Superior temporal gyrus (tissue), 1 donor: ENCODE measurements at regions not wholly inside any gene's neighbourhood (a gene's known extent, or its start where the extent isn't known, plus 50 kb on each side); places are given as distances from the start of the nearest gene placed in this dataset.
"Not testable (repeated sequence)": the region's sequence is repeated elsewhere in the genome, so short reads cannot be mapped to it uniquely, and the experiment has no call there.

Experiments used
- DNase-seq: peaks from one replicate; pipeline ENCODE4 v3.0.0-alpha.2; 2016; ENCODE audit errors: extremely low spot score

- DNase-seq, result no peak
Observed at GRCh38 chr11:23859087-23859486, 637.8 kb upstream of the LUZP2 start.

DNA sequence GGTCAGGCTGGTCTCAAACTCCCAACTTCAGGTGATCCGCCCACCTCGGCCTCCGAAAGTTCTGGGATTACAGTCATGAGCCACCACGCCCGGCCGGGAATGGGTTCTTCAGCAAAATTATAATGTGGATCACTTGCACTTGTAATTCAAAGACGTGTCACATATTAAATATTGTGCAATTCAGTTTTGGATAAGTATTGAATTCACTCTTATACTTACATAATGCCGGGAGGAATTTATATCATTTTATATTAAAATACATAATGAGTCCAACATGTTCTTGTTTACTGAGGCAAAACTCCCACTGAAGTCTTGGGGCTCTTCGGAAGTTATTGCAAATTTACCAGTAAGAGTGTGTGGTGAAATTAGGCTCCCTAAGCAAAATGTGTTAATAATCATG lies 635.2 kb upstream of the LUZP2 start:
- DNase-seq, result no peak

DNA sequence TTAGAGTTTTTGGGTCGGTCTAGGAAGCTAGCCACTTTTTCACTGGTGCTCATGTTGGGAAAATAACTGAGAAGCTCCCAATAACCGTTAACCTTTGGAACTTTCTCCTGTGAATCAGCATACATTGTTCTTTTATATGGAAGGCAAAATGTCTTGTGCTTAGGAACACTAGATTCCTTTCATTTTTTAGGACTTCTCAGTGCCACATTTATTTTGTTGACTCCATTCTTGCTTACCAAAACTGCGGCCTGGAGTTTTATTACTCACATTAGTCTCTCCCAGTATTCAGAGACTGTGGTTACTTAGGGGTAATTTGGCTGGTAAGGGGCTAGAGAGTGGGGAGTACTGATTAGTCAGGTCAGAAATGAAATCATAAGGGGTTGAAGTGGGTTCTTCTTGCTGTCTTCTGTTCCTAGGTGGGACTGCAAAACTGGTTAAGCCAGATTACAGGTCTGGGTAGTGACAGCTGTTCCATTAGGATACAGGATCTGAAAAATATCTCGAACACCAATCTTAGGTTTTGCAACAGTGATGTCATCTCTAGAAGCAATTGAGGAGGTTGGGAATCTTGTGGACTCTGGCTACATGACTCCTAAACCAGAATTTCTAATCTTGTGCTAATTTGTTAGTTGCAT lies 631.4 kb upstream of the LUZP2 start:
- DNase-seq, result no peak

DNA sequence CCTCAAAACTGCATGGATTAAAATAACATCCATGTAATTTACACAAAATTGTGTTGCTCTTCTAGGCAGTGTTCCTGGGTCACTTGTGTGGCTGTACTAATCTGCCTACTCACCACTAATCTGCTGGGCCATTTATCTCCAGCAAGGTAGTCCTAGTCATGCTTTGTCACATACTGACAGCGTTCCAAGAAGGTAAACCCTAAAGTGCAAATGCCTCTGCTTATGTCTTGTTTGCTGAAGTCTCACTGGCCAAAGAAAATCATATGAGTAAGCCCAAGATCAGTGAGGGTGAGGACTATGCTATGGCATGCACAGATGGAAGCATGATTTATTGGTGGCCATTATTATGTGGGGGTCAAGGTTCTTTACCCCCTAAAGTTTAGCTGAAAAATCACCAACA lies 630.2 kb upstream of the LUZP2 start:
- DNase-seq, result no peak

- no peak for DNase-seq
Observed at GRCh38 chr11:23869671-23870070, 627.2 kb upstream of the LUZP2 start.

GRCh38 chr11:23873406-23873805 lies 623.4 kb upstream of the LUZP2 start:
- DNase-seq, result no peak

GRCh38 chr11:23875176-23875850 lies 621.5 kb upstream of the LUZP2 start:
- DNase-seq, result no peak

GRCh38 chr11:23883426-23884048 lies 613.3 kb upstream of the LUZP2 start:
- DNase-seq, result not testable (repeated sequence)

- DNase-seq, result no peak
Observed at GRCh38 chr11:23884341-23884740, 612.5 kb upstream of the LUZP2 start.

DNA sequence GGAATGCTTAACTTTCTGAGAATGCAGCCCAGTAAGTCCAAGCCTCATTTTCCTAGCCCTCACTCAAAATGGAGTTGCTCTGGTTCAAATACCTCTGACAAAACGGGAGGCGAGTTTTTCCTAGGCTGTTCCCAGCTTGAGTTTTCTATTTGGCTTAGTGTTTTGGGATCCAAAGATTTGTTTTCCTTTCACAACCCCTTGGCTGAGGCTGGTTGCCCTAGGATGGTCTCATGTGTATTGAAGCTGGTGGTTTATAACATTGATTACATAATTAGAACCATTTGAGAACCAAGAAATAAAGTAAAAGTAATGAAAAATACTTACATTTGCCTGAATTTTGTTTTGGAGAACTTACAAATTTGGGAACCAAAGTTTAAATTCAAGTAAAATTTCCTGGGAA lies 611.1 kb upstream of the LUZP2 start:
- no peak for DNase-seq

GRCh38 chr11:23887122-23887521 lies 609.7 kb upstream of the LUZP2 start:
- DNase-seq, result not testable (repeated sequence)

GRCh38 chr11:23893126-23893525 lies 603.7 kb upstream of the LUZP2 start:
- no peak for DNase-seq

- no peak for DNase-seq
Observed at GRCh38 chr11:23897453-23898286, 599.2 kb upstream of the LUZP2 start.

GRCh38 chr11:23903044-23903704 lies 593.7 kb upstream of the LUZP2 start:
- no peak for DNase-seq

DNA sequence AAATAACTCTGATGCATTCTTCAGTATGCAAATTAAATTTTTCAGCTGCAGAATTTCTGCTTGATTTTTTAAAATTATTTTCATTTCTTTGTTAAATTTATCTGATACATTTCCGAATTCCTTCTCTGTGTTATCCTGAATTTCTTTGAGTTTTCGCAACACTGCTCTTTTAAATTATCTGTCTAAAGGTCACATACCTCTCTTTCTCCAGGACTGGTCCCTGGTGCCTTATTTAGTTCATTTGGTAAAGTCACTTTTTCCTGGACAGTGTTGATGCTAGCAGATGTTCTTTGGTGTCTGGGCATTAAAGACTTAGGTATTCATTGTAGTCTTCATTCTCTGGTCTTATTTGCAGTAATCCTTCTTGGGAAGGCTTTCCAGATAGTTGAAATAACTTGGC lies 577.4 kb upstream of the LUZP2 start:
- no peak for DNase-seq

- DNase-seq, result no peak
Observed at GRCh38 chr11:23923357-23923756, 573.5 kb upstream of the LUZP2 start.

DNA sequence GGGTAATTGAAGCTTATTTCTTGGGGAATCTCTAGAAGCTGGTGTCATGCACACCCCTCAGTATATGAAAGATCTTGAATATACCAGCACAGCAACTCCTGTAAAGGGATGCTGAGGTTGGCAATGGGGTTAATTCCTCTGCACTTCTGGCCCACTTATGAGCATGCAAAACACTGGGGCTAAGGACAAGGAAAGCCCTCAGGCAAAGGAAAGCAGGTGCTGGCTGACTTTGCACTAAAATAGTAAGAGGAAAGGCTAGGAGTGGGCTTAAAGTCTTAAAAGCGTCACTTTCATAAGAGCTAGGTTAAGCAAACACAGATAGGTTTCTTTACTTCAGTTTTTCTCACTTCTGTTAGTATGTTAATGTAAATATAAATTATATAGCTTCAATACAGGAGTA lies 572.6 kb upstream of the LUZP2 start:
- DNase-seq, result no peak

GRCh38 chr11:23931443-23931842 lies 565.4 kb upstream of the LUZP2 start:
- DNase-seq, result no peak

GRCh38 chr11:23932485-23932898 lies 564.4 kb upstream of the LUZP2 start:
- no peak for DNase-seq

GRCh38 chr11:23933721-23934120 lies 563.1 kb upstream of the LUZP2 start:
- no peak for DNase-seq

GRCh38 chr11:23934671-23935270 lies 562.1 kb upstream of the LUZP2 start:
- not testable (repeated sequence) for DNase-seq
